ENCODE measurements at regions not wholly inside any gene's neighbourhood (a gene's known extent, or its start where the extent isn't known, plus 50 kb on each side); places are given as distances from the start of the nearest gene placed in this dataset.

DNA sequence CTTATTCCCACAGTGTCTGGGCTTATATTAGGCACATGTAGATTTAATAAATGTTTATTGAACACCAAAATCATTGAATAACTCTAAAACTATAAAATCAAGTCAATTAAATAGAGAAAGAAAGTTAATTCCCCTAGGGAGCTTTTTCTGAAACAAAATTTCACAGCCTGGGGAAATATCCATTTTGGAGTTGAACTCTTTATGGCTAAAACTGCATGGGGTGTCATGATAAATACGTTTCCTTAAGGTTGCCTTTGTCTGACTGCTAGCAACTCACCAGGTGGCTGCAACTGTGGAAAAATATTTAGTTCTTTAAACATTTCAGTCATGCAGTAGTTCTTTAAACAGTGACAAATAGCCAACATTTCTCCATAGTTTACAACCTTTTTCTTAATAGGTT lies 496.1 kb downstream of the LRRIQ3 start:
- TF ChIP-seq CTCF (IDR thresholded peaks at IDR 0.05; ENCODE audit: borderline replicate concordance, extremely low read depth, low read length, poor library complexity, severe bottlenecking) (no peak), EZH2 (IDR thresholded peaks at IDR 0.05; ENCODE audit: borderline replicate concordance, low read depth, low read length, severe bottlenecking) (no peak)
